PC-3 (cell line): ENCODE measurements at regions not wholly inside any gene's neighbourhood (a gene's known extent, or its start where the extent isn't known, plus 50 kb on each side); places are given as distances from the start of the nearest gene placed in this dataset.

Experiments
- EZH2 ChIP-seq: fragments of 300-600 bp; sonication (generic); IDR thresholded peaks from one replicate; pipeline ENCODE4 v1.6.1; 2017; ENCODE audit warnings: antibody characterized with exemption, mild to moderate bottlenecking, low read length; ENCODE audit not compliant: unreplicated experiment
- EZH2phosphoT487 ChIP-seq: fragments of 300-600 bp; sonication (generic); IDR thresholded peaks from 2 replicates; pipeline ENCODE4 v1.6.1; 2018; ENCODE audit warnings: mild to moderate bottlenecking, antibody characterized with exemption, low read length, borderline replicate concordance
- TF ChIP-seq, protein P1 (sequence below): fragments of 300-600 bp; sonication (generic); conservative IDR thresholded peaks from 2 replicates; pipeline ENCODE4 v1.5.1; 2017; ENCODE audit warnings: antibody characterized with exemption, low read depth, mild to moderate bottlenecking, low read length

DNA sequence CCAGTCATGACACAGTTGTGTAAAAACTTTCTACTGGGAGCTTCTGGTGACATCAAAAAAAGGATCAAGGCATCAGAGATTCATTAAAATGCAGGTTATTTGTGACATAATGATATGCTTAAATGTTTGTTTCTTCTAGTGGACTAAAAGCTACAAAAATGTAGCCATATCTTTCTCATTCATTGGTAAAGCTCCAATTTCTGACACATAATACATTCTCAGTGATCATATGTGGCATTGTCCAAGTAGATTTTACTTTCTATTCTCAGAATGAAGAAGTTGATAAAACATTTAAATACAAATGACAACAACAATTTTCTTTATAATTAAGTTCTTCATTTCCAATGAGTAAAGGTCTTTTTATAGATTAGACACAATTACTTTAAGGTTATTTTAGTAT is 71.0 kb upstream of the ARHGEF26 start:
- TF ChIP-seq, protein P1, sequence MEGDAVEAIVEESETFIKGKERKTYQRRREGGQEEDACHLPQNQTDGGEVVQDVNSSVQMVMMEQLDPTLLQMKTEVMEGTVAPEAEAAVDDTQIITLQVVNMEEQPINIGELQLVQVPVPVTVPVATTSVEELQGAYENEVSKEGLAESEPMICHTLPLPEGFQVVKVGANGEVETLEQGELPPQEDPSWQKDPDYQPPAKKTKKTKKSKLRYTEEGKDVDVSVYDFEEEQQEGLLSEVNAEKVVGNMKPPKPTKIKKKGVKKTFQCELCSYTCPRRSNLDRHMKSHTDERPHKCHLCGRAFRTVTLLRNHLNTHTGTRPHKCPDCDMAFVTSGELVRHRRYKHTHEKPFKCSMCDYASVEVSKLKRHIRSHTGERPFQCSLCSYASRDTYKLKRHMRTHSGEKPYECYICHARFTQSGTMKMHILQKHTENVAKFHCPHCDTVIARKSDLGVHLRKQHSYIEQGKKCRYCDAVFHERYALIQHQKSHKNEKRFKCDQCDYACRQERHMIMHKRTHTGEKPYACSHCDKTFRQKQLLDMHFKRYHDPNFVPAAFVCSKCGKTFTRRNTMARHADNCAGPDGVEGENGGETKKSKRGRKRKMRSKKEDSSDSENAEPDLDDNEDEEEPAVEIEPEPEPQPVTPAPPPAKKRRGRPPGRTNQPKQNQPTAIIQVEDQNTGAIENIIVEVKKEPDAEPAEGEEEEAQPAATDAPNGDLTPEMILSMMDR = no peak
- TF ChIP-seq EZH2 = no peak
- TF ChIP-seq EZH2phosphoT487 = no peak
